ENCODE measurements at regions not wholly inside any gene's neighbourhood (a gene's known extent, or its start where the extent isn't known, plus 50 kb on each side); places are given as distances from the start of the nearest gene placed in this dataset.
A peak's percentile ranks its signal among the peaks of the same experiment; 100 is the strongest.
"Not testable (repeated sequence)": the region's sequence is repeated elsewhere in the genome, so short reads cannot be mapped to it uniquely, and the experiment has no call there.

DNA sequence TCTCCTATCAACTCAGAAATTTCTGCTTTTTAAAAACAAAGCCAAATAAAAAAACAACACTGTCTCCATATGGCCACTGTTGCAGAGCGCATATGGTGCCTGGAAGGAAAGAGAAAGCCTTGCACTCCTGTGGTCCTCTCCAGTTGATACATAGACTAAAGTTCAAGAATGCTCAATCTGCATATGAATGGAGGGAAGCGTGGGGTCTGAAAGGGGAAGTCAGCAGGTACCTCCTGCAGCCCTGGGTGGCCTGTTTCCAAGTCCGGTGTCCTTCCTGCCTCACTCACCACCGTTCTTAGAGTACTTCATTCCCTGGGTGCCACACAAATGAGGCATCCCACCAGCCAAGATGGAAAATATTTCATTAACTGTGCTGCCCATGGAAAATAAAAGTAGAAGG is 138.3 kb upstream of the PALS2 start:
- DNase-seq (ENCODE audit: low spot score), result no peak

DNA sequence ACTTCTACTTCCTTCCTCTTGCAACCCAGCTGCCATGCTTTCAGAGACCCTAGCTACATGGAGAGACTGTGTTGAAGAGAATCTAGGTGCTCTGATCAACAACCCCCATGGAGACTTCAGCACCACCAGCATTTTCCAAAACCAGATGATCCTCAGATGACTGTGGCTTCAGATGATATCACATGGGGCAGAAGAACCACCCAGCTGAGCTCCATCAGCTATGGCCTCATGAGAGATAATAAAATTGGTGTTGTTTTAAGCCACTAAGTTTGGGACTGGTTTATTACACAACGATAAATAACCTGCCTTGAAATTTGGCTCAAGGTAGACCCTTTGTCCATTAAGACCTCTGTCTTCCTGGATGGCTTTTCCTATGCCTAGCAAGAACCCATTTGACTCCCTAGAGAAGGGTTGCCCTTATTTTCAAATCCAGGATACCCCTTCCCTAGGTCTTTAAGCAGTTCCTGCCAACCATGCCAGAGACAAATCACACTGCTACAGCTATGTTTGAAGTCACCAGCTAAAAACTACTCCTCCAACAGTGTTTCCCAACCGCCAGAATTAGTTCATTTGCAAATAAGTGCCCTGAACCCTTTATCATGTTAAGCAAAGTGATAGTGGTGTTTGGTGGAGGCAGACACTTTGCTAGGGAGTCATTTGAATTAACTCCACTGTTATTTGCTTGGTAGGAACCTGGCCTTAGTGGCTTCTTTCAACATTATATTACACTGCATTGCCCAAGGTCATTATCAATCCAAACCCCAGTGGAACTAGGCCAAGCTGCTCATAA is 136.9 kb upstream of the PALS2 start:
- no peak for DNase-seq (ENCODE audit: low spot score)

DNA sequence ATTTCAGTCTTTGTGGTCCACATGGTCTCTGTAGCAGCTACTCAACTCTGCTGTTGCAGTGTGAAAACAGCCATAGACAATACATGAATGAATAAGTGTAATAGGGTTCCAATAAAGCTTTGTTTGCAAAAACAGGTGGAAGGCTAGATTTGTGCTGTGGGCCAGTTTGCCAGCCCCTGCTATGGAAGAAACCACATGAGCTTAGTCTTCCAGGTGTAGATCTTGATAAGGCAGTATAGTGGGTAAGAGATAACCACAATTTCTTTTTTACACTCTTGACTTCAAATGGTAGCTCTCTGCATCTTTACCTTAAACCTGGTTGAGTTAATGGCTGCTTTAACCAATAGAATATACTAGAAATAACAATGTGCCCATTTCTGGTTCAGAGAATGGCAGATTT is 135.0 kb upstream of the PALS2 start:
- DNase-seq (ENCODE audit: low spot score), result no peak

DNA sequence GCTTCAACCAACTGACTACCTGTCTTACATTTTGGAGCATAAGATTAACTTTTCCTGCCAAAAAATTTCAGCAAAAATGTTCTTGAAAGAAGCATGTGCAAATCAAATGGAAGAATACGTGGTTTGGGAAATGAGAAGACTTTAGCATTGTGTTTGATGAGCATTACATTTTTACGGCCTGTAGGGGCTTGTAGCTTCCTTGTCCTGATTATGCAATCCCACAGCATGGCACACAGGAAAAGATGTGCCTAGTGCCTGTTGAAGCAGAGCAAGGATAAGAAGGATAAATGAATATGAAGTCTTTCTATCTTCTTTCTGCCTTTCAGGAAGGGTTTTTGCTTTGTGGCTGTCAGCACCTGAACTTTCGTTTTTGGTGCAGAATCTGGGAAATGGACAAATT is 134.1 kb upstream of the PALS2 start:
- DNase-seq (ENCODE audit: low spot score), result not testable (repeated sequence)

DNA sequence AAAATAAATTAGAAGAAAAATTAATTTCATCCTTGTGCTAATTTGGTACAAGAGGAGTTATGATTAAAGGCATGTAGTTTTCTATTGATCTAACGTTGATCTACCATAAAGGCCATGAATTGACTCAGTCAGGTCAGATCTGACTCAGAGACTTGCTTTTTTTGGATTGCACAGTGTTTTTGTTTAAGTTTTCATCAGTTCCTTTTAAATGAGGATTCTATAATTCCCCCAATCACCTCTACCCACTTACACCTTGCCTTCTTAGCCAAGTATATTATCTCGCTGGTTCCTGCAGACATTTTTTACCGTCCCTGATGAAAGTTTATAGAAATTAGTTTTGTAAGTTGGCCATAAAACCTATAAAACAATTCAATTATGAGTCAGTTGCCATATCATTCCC is 132.4 kb upstream of the PALS2 start:
- no peak for DNase-seq (ENCODE audit: low spot score)

DNA sequence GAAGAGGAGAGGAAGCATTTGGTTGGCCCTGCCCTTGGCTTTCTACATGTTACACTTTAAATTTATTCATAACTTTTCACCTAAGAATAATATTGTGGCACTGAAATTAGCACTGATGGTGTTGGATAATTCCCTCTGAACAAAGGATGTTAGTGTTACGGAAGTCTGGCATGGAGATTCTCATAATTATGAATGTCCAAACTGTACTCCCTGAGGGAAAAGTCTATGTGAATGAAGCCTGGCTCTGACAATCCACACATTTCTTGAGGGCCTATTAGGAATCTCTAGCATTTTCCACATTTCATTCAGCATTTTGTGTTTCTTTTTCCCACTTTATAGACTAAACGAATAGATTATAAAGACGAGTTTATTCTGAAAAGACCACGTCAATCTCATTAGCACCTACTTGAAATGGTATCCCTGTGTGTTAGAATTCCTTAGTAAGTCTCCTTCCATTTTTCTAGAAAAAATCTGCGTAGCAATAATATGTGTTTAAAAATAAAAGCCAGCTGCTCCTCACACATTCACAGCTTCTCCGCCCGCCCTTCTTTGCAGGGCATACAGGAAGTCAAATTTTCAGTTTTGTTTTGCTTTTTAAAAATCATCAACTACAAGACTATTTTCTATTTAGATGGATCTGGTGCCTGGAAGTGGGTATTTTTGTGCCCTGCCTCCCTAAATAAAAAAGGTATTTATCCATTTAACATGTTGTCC is 131.8 kb upstream of the PALS2 start:
- DNase-seq (ENCODE audit: low spot score), result no peak

DNA sequence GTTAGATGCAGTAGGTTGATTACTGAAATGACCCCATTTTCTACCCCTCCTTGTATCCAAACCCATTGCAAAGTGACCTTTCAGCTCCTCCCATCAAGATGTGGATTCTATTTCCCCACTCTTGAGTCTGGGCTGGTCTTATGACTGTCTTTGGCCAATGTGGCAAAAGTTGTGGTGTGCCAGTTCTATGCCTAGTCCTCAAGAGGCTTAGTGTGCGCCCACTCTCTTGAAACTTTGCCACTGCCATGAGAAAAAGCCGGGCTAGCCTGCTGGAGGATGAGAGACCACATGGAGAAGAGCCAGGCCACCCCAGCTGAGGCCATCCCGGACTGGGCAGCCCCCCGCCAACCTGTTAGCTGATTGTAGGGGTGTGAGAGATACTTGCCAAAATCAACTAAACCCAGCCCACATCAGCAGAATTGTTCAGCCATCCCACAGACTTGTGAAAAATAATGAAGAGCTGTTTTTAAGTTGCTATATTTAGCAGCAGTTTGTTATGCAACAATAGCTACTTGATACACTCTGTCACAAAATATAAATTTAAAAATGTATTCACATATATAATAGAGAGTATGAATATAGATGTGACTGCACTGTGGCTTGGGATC is 131.0 kb upstream of the PALS2 start:
- DNase-seq (ENCODE audit: low spot score), result peak; percentile 2

DNA sequence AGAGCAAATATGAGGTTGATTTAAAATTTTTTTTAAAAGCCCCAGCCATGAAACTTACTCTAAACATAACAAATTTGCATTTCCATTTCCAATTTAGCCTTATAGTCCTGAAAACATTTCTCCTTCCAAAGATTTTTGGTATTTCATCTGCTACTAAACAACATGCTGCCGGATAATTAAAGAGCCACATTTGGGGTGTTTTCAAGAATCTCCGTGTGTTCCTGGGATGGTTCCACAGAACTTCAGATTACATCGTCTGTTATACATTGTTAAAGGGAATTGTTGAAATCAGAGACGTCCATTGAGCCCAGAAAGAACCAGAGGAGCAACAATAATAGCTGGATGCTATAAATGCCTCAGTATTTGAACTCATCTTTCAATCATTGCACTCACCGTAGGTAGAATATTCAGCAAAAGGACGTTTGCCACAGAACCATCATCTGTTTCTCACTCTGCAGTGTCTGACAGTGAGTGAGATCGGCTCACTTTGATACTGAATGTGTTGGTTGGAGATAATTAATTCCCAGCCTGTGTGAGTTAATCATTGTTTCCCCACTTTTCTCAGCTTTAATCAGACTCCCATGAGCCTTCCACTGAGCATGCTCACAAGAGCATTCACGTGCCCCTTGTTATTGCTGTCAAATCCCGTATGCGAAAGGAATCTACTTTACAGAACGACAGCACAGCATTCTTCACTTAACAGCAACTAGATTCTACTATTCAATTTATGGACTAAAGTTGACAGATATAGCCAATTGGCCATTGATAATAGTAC is 128.4 kb upstream of the PALS2 start:
- peak; percentile 46 for DNase-seq (ENCODE audit: low spot score)

DNA sequence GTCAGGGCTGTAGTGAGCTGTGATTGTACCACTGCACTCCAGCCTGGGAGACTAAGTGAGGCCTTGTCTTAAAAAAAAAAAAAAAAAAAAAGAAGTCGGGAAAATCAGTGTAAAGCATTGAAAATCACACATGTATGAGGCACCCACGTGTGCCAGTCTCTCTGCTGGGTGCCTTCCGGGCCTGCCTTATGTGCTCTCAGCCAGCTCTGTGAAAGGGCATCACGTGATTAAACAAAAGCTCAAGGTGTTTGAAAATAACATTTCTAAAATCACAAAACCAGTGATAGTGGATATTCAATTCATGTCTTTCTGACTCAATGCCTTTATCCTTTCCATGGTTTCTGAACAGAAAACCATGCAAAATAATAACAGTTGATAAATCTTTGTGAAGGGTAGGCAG is 125.2 kb upstream of the PALS2 start:
- no peak for DNase-seq (ENCODE audit: low spot score)

DNA sequence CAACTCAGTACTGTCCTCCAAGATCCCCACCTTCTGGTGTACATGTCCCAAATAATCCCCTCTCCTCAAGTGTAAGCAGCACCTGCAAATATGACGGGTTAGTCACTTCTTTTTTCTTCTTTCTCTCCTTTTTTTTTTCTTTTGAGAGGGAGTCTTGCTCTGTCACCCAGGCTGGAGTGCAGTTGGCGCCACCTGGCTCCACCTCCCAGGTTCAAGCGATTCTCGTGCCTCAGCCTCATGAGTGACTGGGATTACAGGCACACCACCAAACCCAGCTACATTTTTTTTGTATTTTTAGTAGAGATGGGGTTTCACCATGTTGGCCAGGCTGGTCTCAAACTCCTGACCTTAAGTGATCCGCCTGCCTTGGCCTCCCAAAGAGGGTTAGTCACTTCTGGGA is 123.8 kb upstream of the PALS2 start:
- not testable (repeated sequence) for DNase-seq (ENCODE audit: low spot score)

DNA sequence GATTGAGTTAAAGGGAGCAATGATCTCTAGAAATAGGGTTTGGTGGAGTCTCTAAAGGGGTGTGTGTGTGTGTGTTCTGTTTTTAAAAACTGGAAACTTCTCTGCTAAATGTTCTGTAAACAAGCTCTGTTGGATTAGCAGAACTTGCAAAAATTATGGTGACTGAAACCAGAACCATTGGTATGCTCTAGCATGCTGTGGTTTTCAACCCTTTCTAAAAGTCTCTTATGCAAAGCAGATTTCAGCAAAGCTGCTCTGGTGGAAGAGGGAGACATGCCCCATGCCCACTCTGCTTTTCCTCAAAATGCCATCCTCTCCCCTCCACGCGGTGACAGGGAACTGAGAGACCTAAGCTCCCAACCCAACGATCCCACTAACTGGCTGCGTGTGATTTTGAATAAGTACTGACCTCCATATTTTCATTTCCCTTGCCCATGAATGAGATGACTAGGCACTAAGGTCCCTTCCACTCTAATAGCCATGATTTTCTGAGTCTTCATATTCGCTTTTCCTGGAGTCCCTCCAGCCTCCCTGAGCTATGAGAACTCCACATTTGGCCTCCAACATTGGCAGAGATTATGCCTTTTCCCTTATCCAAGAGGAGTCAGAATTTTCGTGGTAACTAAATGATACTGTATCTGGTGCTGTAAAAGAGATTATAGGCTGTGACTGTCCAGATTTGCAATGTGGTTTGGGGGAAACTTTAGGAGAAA is 117.3 kb upstream of the PALS2 start:
- no peak for DNase-seq (ENCODE audit: low spot score)

DNA sequence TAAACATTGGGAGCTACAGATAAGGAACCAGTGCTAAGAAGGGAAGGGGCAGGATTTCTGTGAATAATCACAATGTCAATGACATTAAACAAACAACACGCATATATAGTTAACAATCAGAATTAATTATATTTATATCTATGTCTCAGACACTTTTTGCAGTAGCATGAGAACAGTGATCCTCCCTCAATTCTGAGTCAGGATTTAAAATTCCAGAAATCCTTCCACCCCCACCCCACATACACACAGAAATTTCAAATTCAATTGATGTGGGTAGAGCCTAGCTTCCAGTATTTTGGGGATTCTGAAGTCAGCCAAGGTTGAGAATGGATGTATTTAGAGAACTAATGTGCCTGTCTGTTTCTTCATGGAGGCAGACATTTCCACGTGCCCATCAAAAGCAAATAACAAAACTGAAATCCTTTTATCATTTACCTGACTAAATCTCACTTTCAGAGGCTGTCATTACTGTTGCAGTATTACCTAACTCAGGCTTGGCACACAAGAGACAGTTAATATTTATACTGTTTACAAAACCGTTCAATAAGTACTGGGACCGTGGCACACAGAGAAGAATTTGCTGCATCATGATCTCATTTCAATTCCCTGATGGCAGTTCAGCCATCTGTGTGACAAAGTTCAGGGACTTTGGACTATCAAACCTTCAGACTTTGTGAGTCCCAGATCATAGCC is 116.6 kb upstream of the PALS2 start:
- peak; percentile 65 for DNase-seq (ENCODE audit: low spot score)

DNA sequence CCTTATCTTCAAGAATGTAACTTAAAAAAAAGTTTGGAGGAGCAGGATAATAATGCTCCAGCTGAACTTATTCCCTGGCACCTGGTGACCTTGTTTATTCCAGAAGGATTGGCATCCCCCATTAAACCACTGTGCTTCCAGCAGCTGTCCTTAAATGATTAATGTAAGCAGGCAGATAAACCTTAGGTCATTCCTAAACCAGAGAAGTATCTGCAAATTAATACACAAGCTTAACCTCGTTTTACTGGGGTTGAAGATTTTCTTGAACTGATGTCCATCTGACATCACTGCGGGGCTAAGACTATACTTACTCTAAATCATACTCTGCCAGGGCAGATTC is 116.1 kb upstream of the PALS2 start:
- DNase-seq (ENCODE audit: low spot score), result no peak

DNA sequence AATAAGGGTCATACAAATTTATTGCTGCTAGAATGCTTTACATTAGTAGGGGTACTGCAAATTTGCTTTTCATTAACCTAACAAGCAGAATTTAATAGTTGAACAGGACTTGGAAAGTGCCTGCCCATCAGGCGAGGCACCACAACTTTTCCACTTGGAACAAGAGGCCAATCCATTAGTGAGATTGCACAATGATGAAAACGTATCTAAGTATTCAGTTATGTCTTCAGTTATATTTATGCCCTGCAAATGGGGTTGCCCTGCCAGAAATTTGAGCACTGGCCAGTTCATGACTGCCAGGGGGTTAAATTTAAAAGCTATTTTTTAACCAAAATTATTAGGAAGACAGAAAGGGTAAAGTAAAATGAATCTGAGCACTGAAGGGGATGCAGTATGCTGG is 111.1 kb upstream of the PALS2 start:
- DNase-seq (ENCODE audit: low spot score), result no peak

DNA sequence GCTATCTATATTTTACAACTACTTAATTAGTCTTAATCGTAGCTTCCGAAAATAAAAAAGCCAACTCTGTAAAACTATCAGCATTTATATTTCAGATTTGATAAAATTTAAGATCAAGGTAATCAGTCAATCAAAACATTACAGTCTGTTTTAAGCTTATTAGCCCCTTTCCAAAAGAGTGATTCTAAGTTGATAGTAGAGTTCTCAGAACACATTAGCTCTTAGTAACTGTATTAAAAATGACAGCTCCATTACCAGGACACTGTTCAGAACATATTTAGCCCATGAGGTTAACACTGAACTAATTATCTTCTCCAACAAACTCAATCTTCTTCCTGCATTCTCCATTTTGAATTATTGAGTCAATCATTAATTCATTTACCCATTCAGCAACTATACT is 110.3 kb upstream of the PALS2 start:
- no peak for DNase-seq (ENCODE audit: low spot score)

DNA sequence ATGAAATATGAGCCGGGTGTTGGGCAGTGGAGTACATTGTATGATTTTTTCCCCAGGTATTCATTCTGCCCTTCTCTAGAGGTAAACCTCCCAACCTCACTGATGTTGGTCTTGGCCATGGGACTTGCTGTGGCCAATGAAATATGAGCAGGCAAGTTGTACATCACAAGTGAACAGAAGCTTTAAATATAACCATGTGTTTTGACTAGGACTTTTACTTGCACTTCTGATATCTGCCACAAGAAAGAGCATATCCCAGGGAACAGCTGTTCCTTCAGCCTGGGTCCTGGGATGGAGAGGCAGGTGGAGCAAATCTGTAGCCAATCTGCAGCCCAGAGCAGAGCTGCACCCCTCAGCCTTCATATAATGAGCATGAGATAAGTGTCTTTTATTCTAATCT is 109.8 kb upstream of the PALS2 start:
- no peak for DNase-seq (ENCODE audit: low spot score)

DNA sequence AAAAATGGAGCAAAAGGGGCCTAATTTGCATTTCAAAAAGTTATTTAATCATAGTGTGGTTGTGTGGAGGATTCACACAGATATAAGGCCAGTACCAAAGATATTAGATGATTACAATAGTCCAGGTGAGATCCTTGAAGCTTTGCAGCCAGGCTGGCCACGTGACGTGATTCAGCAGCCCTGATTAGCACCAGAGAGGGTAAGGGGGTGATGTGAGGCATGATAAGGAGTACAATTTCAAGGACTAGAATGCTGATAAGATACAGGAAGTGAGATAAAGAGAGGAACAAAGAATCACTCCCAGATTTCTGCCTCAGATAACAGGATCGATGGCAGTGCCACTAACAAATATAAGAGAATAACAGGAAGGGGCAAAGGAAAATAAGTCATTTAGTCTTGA is 108.4 kb upstream of the PALS2 start:
- DNase-seq (ENCODE audit: low spot score), result no peak

DNA sequence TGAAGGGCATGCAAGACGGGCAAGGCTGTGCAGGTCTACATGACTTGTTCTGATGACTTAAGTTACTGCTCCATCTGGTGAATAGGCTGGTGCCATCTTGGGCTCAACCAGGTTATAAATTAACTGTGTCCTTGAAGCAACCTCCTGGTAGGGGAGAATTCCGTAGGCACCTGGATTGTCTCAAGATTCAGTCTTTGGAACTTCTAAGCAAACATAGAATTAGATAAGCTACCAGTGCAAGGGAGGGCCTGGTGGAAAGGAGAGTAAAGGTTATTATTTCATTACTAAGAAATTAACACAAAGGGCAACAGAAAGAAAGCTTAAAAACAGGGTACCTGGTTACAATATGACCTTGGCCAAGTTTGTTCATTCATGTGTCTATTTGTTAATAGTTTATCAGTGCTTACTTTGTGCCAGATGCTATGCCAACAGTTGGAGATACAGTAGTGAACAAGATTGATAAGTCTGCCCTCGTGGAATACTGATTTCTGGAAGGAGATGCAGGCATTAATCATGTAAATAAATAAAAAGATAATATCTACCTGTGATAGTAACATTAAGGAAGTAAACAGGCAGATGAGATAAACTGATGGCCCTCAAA is 107.0 kb upstream of the PALS2 start:
- no peak for DNase-seq (ENCODE audit: low spot score)

DNA sequence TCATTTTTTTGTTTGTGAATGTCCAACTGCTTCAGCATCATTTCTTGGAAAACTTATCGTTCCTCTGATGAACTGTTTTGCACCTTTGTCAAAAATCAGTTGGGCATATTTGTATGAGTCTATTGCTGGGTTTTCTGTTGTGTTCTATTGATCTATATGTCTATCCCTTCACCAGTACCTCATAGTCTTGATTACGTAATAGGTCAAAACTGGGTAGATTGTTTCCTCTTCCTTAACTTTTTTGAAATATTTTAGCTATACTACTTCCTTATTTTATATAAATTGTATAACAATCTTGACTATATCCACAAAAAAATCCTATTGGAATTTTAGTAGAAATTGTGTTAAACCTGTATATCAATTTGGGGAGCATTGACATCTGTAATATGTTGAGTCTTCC is 104.1 kb upstream of the PALS2 start:
- DNase-seq (ENCODE audit: low spot score), result no peak

DNA sequence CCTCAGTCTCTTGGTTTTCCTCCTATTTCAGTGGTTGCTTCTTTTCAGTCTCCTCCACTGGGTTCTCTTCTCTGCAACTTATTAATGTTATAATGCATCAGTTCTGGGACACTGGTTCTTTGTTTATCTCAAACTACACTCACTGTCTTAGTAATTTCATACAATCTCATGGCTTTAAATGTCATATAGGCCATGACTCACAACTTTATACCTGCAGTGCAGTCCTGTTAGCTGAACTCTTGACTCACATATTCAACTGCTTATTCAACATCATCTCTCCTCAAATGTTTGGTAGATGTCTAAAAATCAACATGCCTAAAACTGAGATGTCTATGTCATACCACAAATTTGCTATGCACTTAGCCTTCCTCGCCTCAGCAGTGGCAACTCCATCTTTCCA is 101.2 kb upstream of the PALS2 start:
- DNase-seq (ENCODE audit: low spot score), result no peak
